ENCODE measurements at regions not wholly inside any gene's neighbourhood (a gene's known extent, or its start where the extent isn't known, plus 50 kb on each side); places are given as distances from the start of the nearest gene placed in this dataset.

DNA sequence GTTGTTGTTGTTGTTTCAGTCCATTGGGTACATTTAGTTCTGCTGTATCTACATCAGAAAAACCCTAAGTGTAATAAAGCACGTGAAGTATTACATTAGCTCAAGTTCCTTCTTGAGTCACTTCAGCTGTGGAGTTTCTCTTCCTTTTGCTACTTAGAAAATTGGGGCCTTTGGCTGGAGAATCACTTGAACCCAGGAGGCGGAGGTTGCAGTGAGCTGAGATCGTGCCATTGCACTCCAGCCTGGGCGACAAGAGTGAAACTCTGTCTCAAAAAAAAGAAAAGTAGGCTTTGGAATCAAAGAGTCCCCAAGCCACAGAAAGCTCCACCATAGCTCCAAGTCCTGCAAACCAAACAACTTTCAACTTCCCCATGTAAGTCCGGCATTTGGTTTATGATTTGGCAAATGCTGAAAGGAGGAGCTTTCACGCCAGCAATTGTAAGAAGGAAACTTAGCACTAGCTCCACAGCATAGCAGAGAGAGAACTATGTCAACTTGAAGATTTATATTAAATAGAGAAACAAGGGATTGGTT, 56.5 kb upstream of the RNF144B start (continued):
- TF ChIP-seq, protein P1, sequence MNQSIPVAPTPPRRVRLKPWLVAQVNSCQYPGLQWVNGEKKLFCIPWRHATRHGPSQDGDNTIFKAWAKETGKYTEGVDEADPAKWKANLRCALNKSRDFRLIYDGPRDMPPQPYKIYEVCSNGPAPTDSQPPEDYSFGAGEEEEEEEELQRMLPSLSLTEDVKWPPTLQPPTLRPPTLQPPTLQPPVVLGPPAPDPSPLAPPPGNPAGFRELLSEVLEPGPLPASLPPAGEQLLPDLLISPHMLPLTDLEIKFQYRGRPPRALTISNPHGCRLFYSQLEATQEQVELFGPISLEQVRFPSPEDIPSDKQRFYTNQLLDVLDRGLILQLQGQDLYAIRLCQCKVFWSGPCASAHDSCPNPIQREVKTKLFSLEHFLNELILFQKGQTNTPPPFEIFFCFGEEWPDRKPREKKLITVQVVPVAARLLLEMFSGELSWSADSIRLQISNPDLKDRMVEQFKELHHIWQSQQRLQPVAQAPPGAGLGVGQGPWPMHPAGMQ (IDR thresholded peaks at IDR 0.05; ENCODE audit: borderline replicate concordance) = no peak
- TF ChIP-seq CHD4 (IDR thresholded peaks at IDR 0.05) = no peak
- TF ChIP-seq GABPA (IDR thresholded peaks at IDR 0.05; ENCODE audit: low read depth) = no peak
- peak; percentile 23; the same call in 1 of the 2 replicates for TF ChIP-seq DPF2 (IDR thresholded peaks at IDR 0.05)
- no peak for TF ChIP-seq TAF1 (IDR thresholded peaks at IDR 0.05; ENCODE audit: borderline replicate concordance, low read depth, low read length)
- no peak for TF ChIP-seq SPI1 (IDR thresholded peaks at IDR 0.05; ENCODE audit: borderline replicate concordance, insufficient read depth, low read depth, low read length)
- no peak for TF ChIP-seq BRCA1 (IDR thresholded peaks at IDR 0.05; ENCODE audit: low read depth, low read length)
- no peak for TF ChIP-seq SP1 (IDR thresholded peaks at IDR 0.05; ENCODE audit: low read depth, low read length)
- peak; percentile 56 to 71; a peak in 3 of 4 replicates for TF ChIP-seq BHLHE40 (IDR thresholded peaks at IDR 0.05; ENCODE audit: borderline replicate concordance in 1 of 2, low read depth in 2 of 2, low read length in 1 of 2)
- TF ChIP-seq, protein P2, sequence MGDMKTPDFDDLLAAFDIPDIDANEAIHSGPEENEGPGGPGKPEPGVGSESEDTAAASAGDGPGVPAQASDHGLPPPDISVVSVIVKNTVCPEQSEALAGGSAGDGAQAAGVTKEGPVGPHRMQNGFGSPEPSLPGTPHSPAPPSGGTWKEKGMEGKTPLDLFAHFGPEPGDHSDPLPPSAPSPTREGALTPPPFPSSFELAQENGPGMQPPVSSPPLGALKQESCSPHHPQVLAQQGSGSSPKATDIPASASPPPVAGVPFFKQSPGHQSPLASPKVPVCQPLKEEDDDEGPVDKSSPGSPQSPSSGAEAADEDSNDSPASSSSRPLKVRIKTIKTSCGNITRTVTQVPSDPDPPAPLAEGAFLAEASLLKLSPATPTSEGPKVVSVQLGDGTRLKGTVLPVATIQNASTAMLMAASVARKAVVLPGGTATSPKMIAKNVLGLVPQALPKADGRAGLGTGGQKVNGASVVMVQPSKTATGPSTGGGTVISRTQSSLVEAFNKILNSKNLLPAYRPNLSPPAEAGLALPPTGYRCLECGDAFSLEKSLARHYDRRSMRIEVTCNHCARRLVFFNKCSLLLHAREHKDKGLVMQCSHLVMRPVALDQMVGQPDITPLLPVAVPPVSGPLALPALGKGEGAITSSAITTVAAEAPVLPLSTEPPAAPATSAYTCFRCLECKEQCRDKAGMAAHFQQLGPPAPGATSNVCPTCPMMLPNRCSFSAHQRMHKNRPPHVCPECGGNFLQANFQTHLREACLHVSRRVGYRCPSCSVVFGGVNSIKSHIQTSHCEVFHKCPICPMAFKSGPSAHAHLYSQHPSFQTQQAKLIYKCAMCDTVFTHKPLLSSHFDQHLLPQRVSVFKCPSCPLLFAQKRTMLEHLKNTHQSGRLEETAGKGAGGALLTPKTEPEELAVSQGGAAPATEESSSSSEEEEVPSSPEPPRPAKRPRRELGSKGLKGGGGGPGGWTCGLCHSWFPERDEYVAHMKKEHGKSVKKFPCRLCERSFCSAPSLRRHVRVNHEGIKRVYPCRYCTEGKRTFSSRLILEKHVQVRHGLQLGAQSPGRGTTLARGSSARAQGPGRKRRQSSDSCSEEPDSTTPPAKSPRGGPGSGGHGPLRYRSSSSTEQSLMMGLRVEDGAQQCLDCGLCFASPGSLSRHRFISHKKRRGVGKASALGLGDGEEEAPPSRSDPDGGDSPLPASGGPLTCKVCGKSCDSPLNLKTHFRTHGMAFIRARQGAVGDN (IDR thresholded peaks at IDR 0.05) = no peak
- no peak for TF ChIP-seq MTA3 (IDR thresholded peaks at IDR 0.05; ENCODE audit: borderline replicate concordance, low read length)
- TF ChIP-seq PML (IDR thresholded peaks at IDR 0.05; ENCODE audit: low read length) = no peak
- TF ChIP-seq ZNF24 (IDR thresholded peaks at IDR 0.05) = no peak
- no peak for TF ChIP-seq CTCF (IDR thresholded peaks at IDR 0.05 in 2 of 3, conservative IDR thresholded peaks at IDR 0.05 in 1 of 3; ENCODE audit: control insufficient read depth in 2 of 3, extremely low read depth in 1 of 3, insufficient read depth in 1 of 3, low read depth in 3 of 3, low read length in 3 of 3)
- TF ChIP-seq IKZF2 (IDR thresholded peaks at IDR 0.05) = peak in 1 of 2 experiments; percentile 16; a peak in 1 of 4 replicates
- no peak for TF ChIP-seq YY1 (IDR thresholded peaks at IDR 0.05; ENCODE audit: low read depth, low read length)
- no peak for TF ChIP-seq RFX5 (IDR thresholded peaks at IDR 0.05; ENCODE audit: low read depth, low read length)
- TF ChIP-seq SRF (IDR thresholded peaks at IDR 0.05; ENCODE audit: low read depth in 2 of 2, low read length in 2 of 2) = no peak
- TF ChIP-seq RUNX3 (IDR thresholded peaks at IDR 0.05; ENCODE audit: low read length) = peak; percentile 12; the same call in 1 of the 2 replicates
- peak; percentile 33; the same call in 1 of the 2 replicates for TF ChIP-seq IKZF1 (conservative IDR thresholded peaks at IDR 0.05)
- no peak for TF ChIP-seq ZNF622 (IDR thresholded peaks at IDR 0.05)
- no peak for TF ChIP-seq POU2F2 (IDR thresholded peaks at IDR 0.05; ENCODE audit: borderline replicate concordance, low read depth, low read length)
- no peak for TF ChIP-seq TCF12 (IDR thresholded peaks at IDR 0.05; ENCODE audit: low read depth, low read length)
